ENCODE measurements at regions not wholly inside any gene's neighbourhood (a gene's known extent, or its start where the extent isn't known, plus 50 kb on each side); places are given as distances from the start of the nearest gene placed in this dataset.

GRCh38 chr1:90200646-90201205, 205.8 kb downstream of the ZNF326 start:
- TF ChIP-seq CTCF (IDR thresholded peaks at IDR 0.05) (no peak), POLR2A (IDR thresholded peaks at IDR 0.05) (no peak)
